HK-2 (cell line): ENCODE measurements at regions not wholly inside any gene's neighbourhood (a gene's known extent, or its start where the extent isn't known, plus 50 kb on each side); places are given as distances from the start of the nearest gene placed in this dataset.

Experiments used
- DNase-seq: peaks from one replicate; pipeline ENCODE4 v3.0.0-alpha.2; 2018; ENCODE audit not compliant: unreplicated experiment

- no peak for DNase-seq
Observed at GRCh38 chr12:62995097-62995496, 60.1 kb upstream of the PPM1H start.

GRCh38 chr12:62986844-62987243 is 51.9 kb upstream of the PPM1H start:
- DNase-seq, result no peak
